Skeletal muscle satellite cell (primary cell): ENCODE measurements at regions not wholly inside any gene's neighbourhood (a gene's known extent, or its start where the extent isn't known, plus 50 kb on each side); places are given as distances from the start of the nearest gene placed in this dataset.

Source experiments
- H3K27me3 ChIP-seq: 2 replicates; pipeline ENCODE4 v1.7.0; 2013; ENCODE audit warnings: low read length; ENCODE audit not compliant: control insufficient read depth, insufficient read depth
- H3K36me3 ChIP-seq: 2 replicates; pipeline ENCODE4 v1.7.0; 2013; ENCODE audit warnings: mild to moderate bottlenecking, control low read depth, low read length; ENCODE audit not compliant: insufficient read depth
- H3K4me1 ChIP-seq: 2 replicates; pipeline ENCODE4 v1.7.0; 2013; ENCODE audit warnings: low read length; ENCODE audit not compliant: control insufficient read depth, insufficient read depth
- H3K4me2 ChIP-seq: 2 replicates; pipeline ENCODE4 v1.7.0; 2013; ENCODE audit warnings: mild to moderate bottlenecking, low read length
- H3K4me3 ChIP-seq: 2 replicates; pipeline ENCODE4 v1.7.0; 2013; ENCODE audit warnings: low read length
- H3K9ac ChIP-seq: 2 replicates; pipeline ENCODE4 v1.7.0; 2013; ENCODE audit warnings: mild to moderate bottlenecking, low read depth, low read length, moderate library complexity
- H3K9me3 ChIP-seq: replicated peaks from 2 replicates; pipeline ENCODE4 v1.7.0; 2013; ENCODE audit warnings: mild to moderate bottlenecking, control low read depth, low read length

- Histone ChIP-seq H3K9ac (no peak overlapping the region), H3K4me1 (no peaks in the 10 kb centered on the region), H3K4me2 (no peak overlapping the region), H3K9me3 (no peaks in the 10 kb centered on the region), H3K36me3 (no peaks in the 10 kb centered on the region), H3K27me3 (no peaks in the 10 kb centered on the region), H3K4me3 (no peak overlapping the region)
These were observed 187.8 kb upstream of the ISX start for GRCh38 chr22:34878171-34878570.

DNA sequence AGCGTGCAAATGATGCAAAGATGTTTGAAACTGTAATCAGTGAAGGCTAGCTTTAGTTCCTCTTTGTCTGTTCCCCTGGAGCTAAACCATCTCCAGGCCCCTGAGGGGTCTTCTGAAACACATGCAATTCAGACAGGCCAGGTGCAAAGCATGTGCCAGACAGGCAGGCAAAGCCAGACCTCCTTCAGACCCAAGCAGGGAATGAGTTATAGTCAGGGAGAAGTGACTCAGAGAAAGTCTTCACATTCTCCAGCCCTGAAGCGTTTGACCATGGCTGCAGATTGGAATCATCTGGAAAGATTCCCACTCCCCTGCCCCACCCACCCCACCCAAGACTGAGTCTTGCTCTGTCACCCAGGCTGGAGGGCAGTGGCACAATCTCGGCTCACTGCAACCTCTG lies 187.0 kb upstream of the ISX start:
- no peaks in the 10 kb centered on the region for H3K36me3 ChIP-seq
- no peak overlapping the region for H3K4me2 ChIP-seq
- H3K4me1 ChIP-seq = no peaks in the 10 kb centered on the region
- H3K9me3 ChIP-seq = no peaks in the 10 kb centered on the region
- H3K9ac ChIP-seq = no peak overlapping the region
- H3K4me3 ChIP-seq = no peak overlapping the region
- no peaks in the 10 kb centered on the region for H3K27me3 ChIP-seq

GRCh38 chr22:34880662-34881061 lies 185.3 kb upstream of the ISX start:
- H3K9me3 ChIP-seq = no peaks in the 10 kb centered on the region
- H3K4me2 ChIP-seq = no peak overlapping the region
- H3K4me3 ChIP-seq = no peak overlapping the region
- H3K4me1 ChIP-seq = no peaks in the 10 kb centered on the region
- H3K36me3 ChIP-seq = no peaks in the 10 kb centered on the region
- H3K9ac ChIP-seq = no peak overlapping the region
- H3K27me3 ChIP-seq = no peaks in the 10 kb centered on the region

DNA sequence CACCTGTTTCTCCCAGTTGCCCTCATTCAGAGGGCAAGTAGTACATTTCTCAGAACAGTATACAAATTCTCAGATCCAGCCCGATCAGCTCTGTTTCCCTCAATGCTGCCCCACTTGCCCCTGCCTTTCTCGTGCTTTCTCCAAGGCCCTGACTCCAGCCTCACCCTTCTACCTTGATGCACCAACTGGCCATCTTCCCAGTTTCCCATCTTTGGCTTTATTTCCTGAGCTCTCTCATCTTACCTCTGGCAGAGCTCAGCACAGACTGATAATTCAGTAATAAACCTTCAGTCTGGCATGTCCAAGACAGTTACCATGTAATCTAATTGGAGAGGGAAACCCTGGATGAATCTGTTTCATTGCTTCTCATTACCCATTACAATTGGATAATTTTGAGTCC lies 184.5 kb upstream of the ISX start:
- Histone ChIP-seq H3K4me2 (no peak overlapping the region), H3K27me3 (no peaks in the 10 kb centered on the region), H3K9ac (no peak overlapping the region), H3K4me3 (no peak overlapping the region), H3K36me3 (no peaks in the 10 kb centered on the region), H3K4me1 (no peaks in the 10 kb centered on the region), H3K9me3 (no peaks in the 10 kb centered on the region)

DNA sequence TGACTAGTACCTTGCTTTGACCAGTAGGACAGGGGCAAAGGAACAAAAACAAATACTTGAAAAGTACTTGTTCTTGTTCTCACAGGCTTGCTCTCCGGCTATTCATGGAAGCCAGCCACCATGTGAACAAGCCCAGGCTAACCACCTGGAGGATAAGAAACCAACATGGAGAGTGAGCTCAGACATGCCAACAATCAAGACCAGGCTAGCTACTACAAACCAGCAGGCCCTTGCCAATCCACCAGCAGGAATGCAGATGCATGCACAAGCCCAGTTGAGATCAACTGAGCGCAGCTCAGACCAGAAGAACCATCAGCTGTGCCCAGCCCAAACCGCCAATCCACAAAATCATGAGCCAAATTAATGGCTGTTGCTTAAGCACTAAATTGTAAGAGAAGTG lies 180.1 kb upstream of the ISX start:
- Histone ChIP-seq H3K9me3 (no peaks in the 10 kb centered on the region), H3K9ac (no peak overlapping the region), H3K27me3 (no peaks in the 10 kb centered on the region), H3K4me3 (no peak overlapping the region), H3K4me2 (no peak overlapping the region), H3K36me3 (no peaks in the 10 kb centered on the region), H3K4me1 (no peaks in the 10 kb centered on the region)

GRCh38 chr22:34886391-34886790 lies 179.6 kb upstream of the ISX start:
- no peaks in the 10 kb centered on the region for H3K36me3 ChIP-seq
- no peak overlapping the region for H3K9ac ChIP-seq
- H3K4me3 ChIP-seq = no peak overlapping the region
- no peaks in the 10 kb centered on the region for H3K27me3 ChIP-seq
- H3K4me1 ChIP-seq = no peaks in the 10 kb centered on the region
- H3K4me2 ChIP-seq = no peak overlapping the region
- H3K9me3 ChIP-seq = no peaks in the 10 kb centered on the region

GRCh38 chr22:34886812-34887211 lies 179.1 kb upstream of the ISX start:
- Histone ChIP-seq H3K36me3 (no peaks in the 10 kb centered on the region), H3K9ac (no peak overlapping the region), H3K4me3 (no peak overlapping the region), H3K4me2 (no peak overlapping the region), H3K9me3 (no peaks in the 10 kb centered on the region), H3K4me1 (no peaks in the 10 kb centered on the region), H3K27me3 (no peaks in the 10 kb centered on the region)

DNA sequence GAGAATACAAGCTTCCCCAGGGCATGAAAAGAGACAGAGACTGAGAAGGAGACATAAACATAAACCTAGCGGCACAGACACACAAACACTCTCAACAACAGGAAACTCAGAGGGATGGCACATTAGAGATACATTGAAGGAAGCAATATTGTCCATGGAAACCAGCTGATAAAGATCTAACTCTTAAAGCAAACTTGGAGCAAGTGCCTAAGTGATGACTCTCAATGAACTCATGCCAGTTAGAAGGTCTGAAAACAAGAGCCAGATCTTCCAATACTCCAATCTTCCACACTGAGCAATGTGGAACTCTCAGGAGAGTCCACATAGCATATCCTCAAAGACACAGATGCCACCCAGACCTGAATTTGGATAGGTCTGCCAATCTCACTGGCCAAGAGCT lies 168.8 kb upstream of the ISX start:
- Histone ChIP-seq H3K9ac (no peak overlapping the region), H3K9me3 (no peaks in the 10 kb centered on the region), H3K36me3 (no peaks in the 10 kb centered on the region), H3K4me2 (no peak overlapping the region), H3K27me3 (no peaks in the 10 kb centered on the region), H3K4me1 (no peaks in the 10 kb centered on the region), H3K4me3 (no peak overlapping the region)

DNA sequence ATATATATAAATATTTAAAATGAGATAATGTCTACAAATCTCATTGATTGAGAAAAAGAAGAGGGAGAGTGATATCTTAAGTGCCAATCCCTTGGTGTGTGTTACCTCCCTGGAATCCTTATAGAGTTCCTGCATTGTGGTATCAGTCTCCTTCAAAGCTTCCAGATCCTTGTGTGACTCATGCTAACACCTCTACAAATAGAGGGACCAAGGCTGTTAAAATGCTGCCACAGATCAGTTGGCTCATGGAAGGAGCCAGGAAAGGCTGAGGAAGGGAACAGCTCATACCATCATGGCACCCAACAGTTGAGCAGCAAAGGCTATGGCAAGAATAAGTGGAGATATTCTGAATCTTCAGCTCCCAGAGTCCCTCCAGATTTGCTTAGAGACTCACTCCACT lies 163.6 kb upstream of the ISX start:
- no peaks in the 10 kb centered on the region for H3K4me1 ChIP-seq
- H3K36me3 ChIP-seq = no peaks in the 10 kb centered on the region

GRCh38 chr22:34903416-34903815 lies 162.5 kb upstream of the ISX start:
- Histone ChIP-seq H3K4me1 (no peaks in the 10 kb centered on the region), H3K36me3 (no peaks in the 10 kb centered on the region), H3K4me3 (no peak overlapping the region), H3K9me3 (no peaks in the 10 kb centered on the region), H3K27me3 (no peaks in the 10 kb centered on the region), H3K9ac (no peak overlapping the region), H3K4me2 (no peak overlapping the region)

More for the DNA sequence above, 163.6 kb upstream of the ISX start:
- Histone ChIP-seq H3K27me3 (no peaks in the 10 kb centered on the region), H3K9ac (no peak overlapping the region), H3K9me3 (no peaks in the 10 kb centered on the region), H3K4me2 (no peak overlapping the region), H3K4me3 (no peak overlapping the region)

DNA sequence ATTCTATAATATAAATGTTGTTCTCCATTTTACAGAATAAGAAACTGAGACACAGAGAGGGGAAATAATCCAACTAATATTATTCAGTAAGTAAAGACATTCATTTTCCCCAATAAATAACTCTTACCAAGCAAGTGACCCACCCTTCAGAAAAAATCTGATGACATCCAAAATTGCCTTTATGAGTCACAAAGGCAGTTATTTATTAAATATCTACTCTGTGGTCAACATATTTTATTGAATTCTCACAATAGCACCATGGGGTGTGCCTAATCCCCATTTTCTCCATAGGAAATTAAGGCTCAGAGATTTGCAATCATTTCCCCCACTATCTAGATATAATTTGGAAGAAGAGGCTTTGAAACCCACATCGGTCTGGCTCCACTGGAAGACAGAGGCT lies 161.5 kb upstream of the ISX start:
- H3K27me3 ChIP-seq = no peaks in the 10 kb centered on the region
- no peaks in the 10 kb centered on the region for H3K4me1 ChIP-seq
- H3K9me3 ChIP-seq = peaks cover 4% of the 10 kb centered on the region
- H3K4me2 ChIP-seq = no peak overlapping the region
- no peaks in the 10 kb centered on the region for H3K36me3 ChIP-seq
- H3K4me3 ChIP-seq = no peak overlapping the region
- no peak overlapping the region for H3K9ac ChIP-seq

- H3K9me3 ChIP-seq = peaks cover 5% of the 10 kb centered on the region
- no peaks in the 10 kb centered on the region for H3K4me1 ChIP-seq
- H3K36me3 ChIP-seq = no peaks in the 10 kb centered on the region
- H3K27me3 ChIP-seq = no peaks in the 10 kb centered on the region
- H3K9ac ChIP-seq = no peak overlapping the region
- no peak overlapping the region for H3K4me2 ChIP-seq
- no peak overlapping the region for H3K4me3 ChIP-seq
These were observed 152.1 kb upstream of the ISX start for GRCh38 chr22:34913826-34914225.
